T-helper 1 cell treated with Interleukin-12 subunit alpha and Interleukin-12 subunit beta and Interleukin-4 antibody, amounts not matched to agents 30 μg/mL and 1 μg/mL, for 36 hours (primary cell): ENCODE measurements at regions not wholly inside any gene's neighbourhood (a gene's known extent, or its start where the extent isn't known, plus 50 kb on each side); places are given as distances from the start of the nearest gene placed in this dataset.

ENCODE experiments used
- H3K27ac Mint-ChIP-seq: one replicate; pipeline ENCODE4 v1.8.0; 2021; ENCODE audit warnings: mild to moderate bottlenecking, mixed read lengths
- H3K27me3 Mint-ChIP-seq: one replicate; pipeline ENCODE4 v1.8.0; 2021; ENCODE audit warnings: low read depth, mixed read lengths
- H3K36me3 Mint-ChIP-seq: one replicate; pipeline ENCODE4 v1.8.0; 2021; ENCODE audit warnings: low read depth, mixed read lengths
- H3K4me1 Mint-ChIP-seq: one replicate; pipeline ENCODE4 v1.8.0; 2021; ENCODE audit warnings: low read depth, mixed read lengths
- H3K4me3 Mint-ChIP-seq: one replicate; pipeline ENCODE4 v1.8.0; 2021; ENCODE audit warnings: mild to moderate bottlenecking, moderate library complexity, mixed read lengths
- H3K9me3 Mint-ChIP-seq: one replicate; pipeline ENCODE4 v1.8.0; 2021; ENCODE audit warnings: mixed read lengths

GRCh38 chr2:156708051-156708450 lies 271.9 kb downstream of the GPD2 start:
- H3K27me3 Mint-ChIP-seq, result no peaks in the 10 kb centered on the region
- H3K4me3 Mint-ChIP-seq, result no peak overlapping the region
- no peaks in the 10 kb centered on the region for H3K36me3 Mint-ChIP-seq
- no peak overlapping the region for H3K27ac Mint-ChIP-seq
- H3K4me1 Mint-ChIP-seq, result no peaks in the 10 kb centered on the region
- H3K9me3 Mint-ChIP-seq, result no peaks in the 10 kb centered on the region

- H3K4me1 Mint-ChIP-seq, result no peaks in the 10 kb centered on the region
- no peaks in the 10 kb centered on the region for H3K27me3 Mint-ChIP-seq
- no peak overlapping the region for H3K4me3 Mint-ChIP-seq
- H3K9me3 Mint-ChIP-seq, result no peaks in the 10 kb centered on the region
- H3K36me3 Mint-ChIP-seq, result no peaks in the 10 kb centered on the region
- H3K27ac Mint-ChIP-seq, result no peak overlapping the region
Observed at GRCh38 chr2:156709091-156709490, 272.9 kb downstream of the GPD2 start.

- H3K36me3 Mint-ChIP-seq, result no peaks in the 10 kb centered on the region
Observed at GRCh38 chr2:156719036-156719435, 282.9 kb downstream of the GPD2 start.

GRCh38 chr2:156727867-156728266 lies 291.7 kb downstream of the GPD2 start:
- peaks cover 4% of the 10 kb centered on the region for H3K27me3 Mint-ChIP-seq
- H3K27ac Mint-ChIP-seq, result no peak overlapping the region
- H3K4me3 Mint-ChIP-seq, result no peak overlapping the region
- no peaks in the 10 kb centered on the region for H3K9me3 Mint-ChIP-seq
- H3K4me1 Mint-ChIP-seq, result no peaks in the 10 kb centered on the region
- H3K36me3 Mint-ChIP-seq, result no peaks in the 10 kb centered on the region

More at GRCh38 chr2:156719036-156719435, 282.9 kb downstream of the GPD2 start:
- Mint-ChIP-seq H3K4me3 (no peak overlapping the region), H3K4me1 (no peaks in the 10 kb centered on the region), H3K9me3 (no peaks in the 10 kb centered on the region), H3K27ac (no peak overlapping the region), H3K27me3 (no peaks in the 10 kb centered on the region)

- Mint-ChIP-seq H3K27me3 (peaks cover 4% of the 10 kb centered on the region), H3K27ac (no peak overlapping the region), H3K4me3 (no peak overlapping the region), H3K9me3 (no peaks in the 10 kb centered on the region), H3K36me3 (no peaks in the 10 kb centered on the region), H3K4me1 (no peaks in the 10 kb centered on the region)
Observed at GRCh38 chr2:156728328-156728727, 292.1 kb downstream of the GPD2 start.

GRCh38 chr2:156731506-156731905 lies 295.3 kb downstream of the GPD2 start:
- Mint-ChIP-seq H3K27ac (no peak overlapping the region), H3K4me3 (no peak overlapping the region), H3K4me1 (no peaks in the 10 kb centered on the region), H3K9me3 (no peaks in the 10 kb centered on the region), H3K27me3 (peaks cover 4% of the 10 kb centered on the region), H3K36me3 (no peaks in the 10 kb centered on the region)

- H3K27ac Mint-ChIP-seq, result no peak overlapping the region
- no peak overlapping the region for H3K4me3 Mint-ChIP-seq
- no peaks in the 10 kb centered on the region for H3K27me3 Mint-ChIP-seq
- no peaks in the 10 kb centered on the region for H3K9me3 Mint-ChIP-seq
- H3K36me3 Mint-ChIP-seq, result no peaks in the 10 kb centered on the region
- no peaks in the 10 kb centered on the region for H3K4me1 Mint-ChIP-seq
Observed at GRCh38 chr2:156736950-156737349, 300.8 kb downstream of the GPD2 start.

- Mint-ChIP-seq H3K4me1 (no peaks in the 10 kb centered on the region), H3K36me3 (no peaks in the 10 kb centered on the region), H3K4me3 (no peak overlapping the region), H3K27me3 (no peaks in the 10 kb centered on the region), H3K9me3 (no peaks in the 10 kb centered on the region), H3K27ac (no peak overlapping the region)
Observed at GRCh38 chr2:156739301-156739700, 303.1 kb downstream of the GPD2 start.

GRCh38 chr2:156745619-156746018 lies 309.4 kb downstream of the GPD2 start:
- H3K4me3 Mint-ChIP-seq, result no peak overlapping the region
- H3K9me3 Mint-ChIP-seq, result no peaks in the 10 kb centered on the region
- no peak overlapping the region for H3K27ac Mint-ChIP-seq
- no peaks in the 10 kb centered on the region for H3K4me1 Mint-ChIP-seq
- H3K36me3 Mint-ChIP-seq, result no peaks in the 10 kb centered on the region
- H3K27me3 Mint-ChIP-seq, result no peaks in the 10 kb centered on the region

- Mint-ChIP-seq H3K4me1 (no peaks in the 10 kb centered on the region), H3K4me3 (no peak overlapping the region), H3K36me3 (no peaks in the 10 kb centered on the region), H3K27ac (no peak overlapping the region), H3K9me3 (no peaks in the 10 kb centered on the region), H3K27me3 (no peaks in the 10 kb centered on the region)
Observed at GRCh38 chr2:156748221-156748620, 312.0 kb downstream of the GPD2 start.

GRCh38 chr2:156752042-156752441 lies 315.9 kb downstream of the GPD2 start:
- H3K27ac Mint-ChIP-seq, result no peak overlapping the region
- H3K9me3 Mint-ChIP-seq, result no peaks in the 10 kb centered on the region
- H3K4me1 Mint-ChIP-seq, result no peaks in the 10 kb centered on the region
- H3K27me3 Mint-ChIP-seq, result no peaks in the 10 kb centered on the region
- H3K36me3 Mint-ChIP-seq, result no peaks in the 10 kb centered on the region
- H3K4me3 Mint-ChIP-seq, result no peak overlapping the region

- Mint-ChIP-seq H3K27ac (no peak overlapping the region), H3K4me1 (no peaks in the 10 kb centered on the region), H3K27me3 (no peaks in the 10 kb centered on the region), H3K36me3 (no peaks in the 10 kb centered on the region), H3K4me3 (no peak overlapping the region), H3K9me3 (no peaks in the 10 kb centered on the region)
Observed at GRCh38 chr2:156753766-156754165, 317.6 kb downstream of the GPD2 start.

GRCh38 chr2:156756516-156756915 lies 320.3 kb downstream of the GPD2 start:
- Mint-ChIP-seq H3K27me3 (no peaks in the 10 kb centered on the region), H3K4me1 (no peaks in the 10 kb centered on the region), H3K9me3 (no peaks in the 10 kb centered on the region), H3K27ac (no peak overlapping the region), H3K36me3 (no peaks in the 10 kb centered on the region), H3K4me3 (no peak overlapping the region)

- Mint-ChIP-seq H3K4me3 (no peak overlapping the region), H3K9me3 (no peaks in the 10 kb centered on the region), H3K27me3 (no peaks in the 10 kb centered on the region), H3K36me3 (no peaks in the 10 kb centered on the region), H3K4me1 (no peaks in the 10 kb centered on the region), H3K27ac (no peak overlapping the region)
Observed at GRCh38 chr2:156763174-156763573, 327.0 kb downstream of the GPD2 start.

- Mint-ChIP-seq H3K4me1 (no peaks in the 10 kb centered on the region), H3K36me3 (no peaks in the 10 kb centered on the region), H3K9me3 (peaks cover 9% of the 10 kb centered on the region), H3K27me3 (no peaks in the 10 kb centered on the region), H3K4me3 (no peak overlapping the region), H3K27ac (no peak overlapping the region)
Observed at GRCh38 chr2:156765043-156765442, 328.9 kb downstream of the GPD2 start.

- H3K9me3 Mint-ChIP-seq, result peaks cover 11% of the 10 kb centered on the region
- no peaks in the 10 kb centered on the region for H3K36me3 Mint-ChIP-seq
- H3K27ac Mint-ChIP-seq, result no peak overlapping the region
- no peak overlapping the region for H3K4me3 Mint-ChIP-seq
- H3K4me1 Mint-ChIP-seq, result no peaks in the 10 kb centered on the region
- H3K27me3 Mint-ChIP-seq, result no peaks in the 10 kb centered on the region
Observed at GRCh38 chr2:156765450-156765849, 329.3 kb downstream of the GPD2 start.
